Neural cell (in vitro differentiated cells): ENCODE measurements at regions not wholly inside any gene's neighbourhood (a gene's known extent, or its start where the extent isn't known, plus 50 kb on each side); places are given as distances from the start of the nearest gene placed in this dataset.

Experiments
- H2AFZ ChIP-seq: fragments of 200-600, 300-800 bp; sonication (generic), shearing (Covaris generic); 2 replicates; pipeline ENCODE4 v1.6.0; 2014; ENCODE audit warnings: low read depth, mild to moderate bottlenecking, antibody characterized with exemption, low read length, moderate library complexity
- H3F3A ChIP-seq: fragments of 200-600 bp; shearing (Covaris generic); 2 replicates; pipeline ENCODE4 v1.6.1; 2016; ENCODE audit warnings: mild to moderate bottlenecking, moderate library complexity, mixed read lengths, antibody characterized with exemption, low read length; ENCODE audit not compliant: insufficient read depth, poor library complexity, severe bottlenecking
- H3K27ac ChIP-seq: fragments of 200-600, 300-800 bp; sonication (generic), shearing (Covaris generic); 2 replicates; pipeline ENCODE4 v1.5.1; 2014; ENCODE audit warnings: mild to moderate bottlenecking, low read length, moderate library complexity
- H3K27me3 ChIP-seq: fragments of 300-800, 200-600 bp; sonication (generic), shearing (Covaris generic); 2 replicates; pipeline ENCODE4 v1.6.0; 2014; ENCODE audit warnings: mild to moderate bottlenecking, low read depth, low read length, moderate library complexity; ENCODE audit not compliant: insufficient read depth
- H3K36me3 ChIP-seq: fragments of 300-800, 200-600 bp; sonication (generic), shearing (Covaris generic); 2 replicates; pipeline ENCODE4 v1.5.1; 2014; ENCODE audit warnings: mild to moderate bottlenecking, antibody characterized with exemption, low read length, moderate library complexity; ENCODE audit not compliant: insufficient read depth
- H3K4me2 ChIP-seq: fragments of 300-800, 200-600 bp; sonication (generic), shearing (Covaris generic); 2 replicates; pipeline ENCODE4 v1.6.0; 2014; ENCODE audit warnings: mild to moderate bottlenecking, low read length
- H3K4me3 ChIP-seq: fragments of 300-800, 200-600 bp; sonication (generic), shearing (Covaris generic); 2 replicates; pipeline ENCODE4 v1.5.1; 2014; ENCODE audit warnings: mild to moderate bottlenecking, low read length, moderate library complexity
- H3K79me2 ChIP-seq: fragments of 200-600 bp; shearing (Covaris generic); replicated peaks from 2 replicates; pipeline ENCODE4 v1.6.0; 2014; ENCODE audit warnings: mild to moderate bottlenecking, low read length, moderate library complexity; ENCODE audit not compliant: insufficient read depth
- H3K9ac ChIP-seq: fragments of 300-800, 200-600 bp; sonication (generic), shearing (Covaris generic); 2 replicates; pipeline ENCODE4 v1.6.1; 2016; ENCODE audit warnings: mild to moderate bottlenecking, low read length, mixed read lengths
- H3K9me2 ChIP-seq: fragments of 200-600 bp; shearing (Covaris generic); 2 replicates; pipeline ENCODE4 v1.6.1; 2016; ENCODE audit warnings: mild to moderate bottlenecking, low read length, mixed read lengths; ENCODE audit not compliant: insufficient read depth
- H3K9me3 ChIP-seq: fragments of 200-600, 300-800 bp; sonication (generic), shearing (Covaris generic); 2 replicates; pipeline ENCODE4 v1.6.1; 2016; ENCODE audit warnings: mild to moderate bottlenecking, mixed run types, low read length, moderate library complexity, mixed read lengths
- H4K20me1 ChIP-seq: fragments of 200-600 bp; shearing (Covaris generic); 2 replicates; pipeline ENCODE4 v1.6.1; 2016; ENCODE audit warnings: mild to moderate bottlenecking, mixed run types; ENCODE audit not compliant: insufficient read depth
- CTCF ChIP-seq: fragments of 450-650 bp; IDR thresholded peaks from 2 replicates; pipeline ENCODE4 v1.5.1; 2014; ENCODE audit warnings: antibody characterized with exemption, mild to moderate bottlenecking, moderate library complexity; ENCODE audit not compliant: poor library complexity, severe bottlenecking
- EP300 ChIP-seq: fragments of 450-650 bp; conservative IDR thresholded peaks from 2 replicates; pipeline ENCODE4 v1.6.1; 2014; ENCODE audit warnings: antibody characterized with exemption, mild to moderate bottlenecking, moderate library complexity; ENCODE audit not compliant: poor library complexity, severe bottlenecking
- EZH2 ChIP-seq: fragments of 200-600, 300-800 bp; shearing (Covaris generic), sonication (generic); IDR thresholded peaks from 2 replicates; pipeline ENCODE4 v1.6.1; 2014; ENCODE audit warnings: antibody characterized with exemption, low read length, borderline replicate concordance, mild to moderate bottlenecking; ENCODE audit not compliant: insufficient read depth, poor library complexity, severe bottlenecking
- MXI1 ChIP-seq: fragments of 450-650 bp; conservative IDR thresholded peaks from 2 replicates; pipeline ENCODE4 v1.6.1; 2014; ENCODE audit warnings: antibody characterized with exemption, mild to moderate bottlenecking; ENCODE audit not compliant: poor library complexity, severe bottlenecking
- POLR2AphosphoS5 ChIP-seq: IDR thresholded peaks from 2 replicates; pipeline ENCODE4 v1.6.1; 2012
- RAD21 ChIP-seq: fragments of 450-650 bp; conservative IDR thresholded peaks from 2 replicates; pipeline ENCODE4 v1.6.1; 2014; ENCODE audit warnings: antibody characterized with exemption, mild to moderate bottlenecking, moderate library complexity
- REST ChIP-seq: IDR thresholded peaks from 2 replicates; pipeline ENCODE4 v1.6.1; 2012; ENCODE audit warnings: borderline replicate concordance
- SMC3 ChIP-seq: fragments of 450-650 bp; conservative IDR thresholded peaks from 2 replicates; pipeline ENCODE4 v1.6.1; 2014; ENCODE audit warnings: antibody characterized with exemption, mild to moderate bottlenecking, moderate library complexity; ENCODE audit not compliant: poor library complexity
- TAF1 ChIP-seq: IDR thresholded peaks from 2 replicates; pipeline ENCODE4 v1.6.1; 2012; ENCODE audit warnings: low read depth

GRCh38 chr11:23564370-23564769 lies 704.1 kb upstream of the CCDC179 start:
- TF ChIP-seq REST (peak; percentile 64), TAF1 (no peak), POLR2AphosphoS5 (peak; percentile 67), MXI1 (no peak), RAD21 (no peak), EZH2 (no peak), EP300 (peak; percentile 59)
- Histone ChIP-seq H3K79me2 (no peaks in the 10 kb centered on the region), H4K20me1 (no peaks in the 10 kb centered on the region), H3K4me3 (peak overlapping the region; percentile 34), H3K27ac (peak overlapping the region; percentile 64), H3K36me3 (no peaks in the 10 kb centered on the region), H3K9me2 (no peaks in the 10 kb centered on the region), H2AFZ (no peak overlapping the region), H3F3A (peaks cover 14% of the 10 kb centered on the region), H3K27me3 (no peaks in the 10 kb centered on the region), H3K9me3 (no peaks in the 10 kb centered on the region), H3K9ac (no peak overlapping the region), H3K4me2 (peak overlapping the region; percentile 54)

- Histone ChIP-seq H3K4me3 (no peak overlapping the region), H3K4me2 (no peak overlapping the region), H3K9me2 (no peaks in the 10 kb centered on the region), H3K27me3 (no peaks in the 10 kb centered on the region), H3K27ac (no peak overlapping the region), H3K36me3 (no peaks in the 10 kb centered on the region), H2AFZ (no peak overlapping the region), H3K9ac (no peak overlapping the region), H4K20me1 (no peaks in the 10 kb centered on the region), H3K9me3 (no peaks in the 10 kb centered on the region), H3K79me2 (no peaks in the 10 kb centered on the region), H3F3A (peaks cover 4% of the 10 kb centered on the region)
- TF ChIP-seq EZH2: no peak
- no peak for TF ChIP-seq EP300
- TF ChIP-seq MXI1: no peak
- TF ChIP-seq SMC3: no peak
- TF ChIP-seq POLR2AphosphoS5: no peak
- TF ChIP-seq RAD21: no peak
- no peak for TF ChIP-seq CTCF
- TF ChIP-seq REST: no peak
- no peak for TF ChIP-seq TAF1
These were observed 708.9 kb upstream of the CCDC179 start for GRCh38 chr11:23569134-23569533.
